ENCODE measurements at regions not wholly inside any gene's neighbourhood (a gene's known extent, or its start where the extent isn't known, plus 50 kb on each side); places are given as distances from the start of the nearest gene placed in this dataset.

DNA sequence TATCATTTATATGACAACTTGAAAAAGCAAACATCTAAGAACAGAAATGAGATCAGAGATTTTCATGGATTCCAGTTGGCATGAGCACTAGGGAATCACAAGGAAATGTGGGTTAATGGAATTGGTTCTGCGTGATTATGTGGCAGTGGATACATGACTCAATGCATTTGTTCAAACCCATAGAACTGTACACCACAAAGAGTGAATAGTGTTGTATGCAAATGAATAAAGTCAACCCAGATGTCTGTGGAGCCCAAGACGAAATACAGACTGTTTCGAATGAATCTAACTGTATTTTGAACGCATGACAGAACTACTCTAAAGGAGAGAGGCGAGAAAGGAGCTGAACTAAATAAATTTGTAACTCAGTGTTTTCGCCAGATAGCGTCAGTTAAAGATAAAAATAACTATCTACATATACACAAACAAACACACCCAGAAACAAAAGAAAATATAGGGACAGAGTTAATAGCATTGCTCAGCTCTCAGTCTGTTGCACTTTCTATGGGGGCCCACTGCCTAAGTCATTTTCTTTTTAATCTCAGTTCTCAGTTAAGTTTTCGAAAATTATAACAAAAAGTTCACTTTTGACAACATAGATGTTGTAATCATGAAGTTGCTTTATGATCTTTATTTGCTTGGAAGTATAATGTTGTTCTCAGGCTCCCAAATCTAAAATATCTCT, 636.7 kb upstream of the SEMA3D start:
- ChIA-PET RAD21 (ENCODE audit: low non-redundant PET in 1 of 2, low total read pairs in 2 of 2, uncharacterized antibody in 2 of 2, unreplicated experiment in 2 of 2) (no interaction called here), POLR2A (no interaction called here), CTCF (no interaction called here)
- no peaks in the 10 kb centered on the region for H4K20me1 ChIP-seq (ENCODE audit: insufficient read depth)
- no peak overlapping the region for H3K4me2 ChIP-seq (ENCODE audit: low read length)
- no peak for DNase-seq (ENCODE audit: low read depth, low spot score)
- H3K9ac ChIP-seq (ENCODE audit: low read length): no peak overlapping the region
- no peaks in the 10 kb centered on the region for H3K9me2 ChIP-seq (ENCODE audit: insufficient read depth)
- H3K4me3 ChIP-seq (replicated peaks in 1 of 2; ENCODE audit: low read depth in 1 of 2, low read length in 2 of 2): no peak overlapping the region
- TF ChIP-seq ZFX (IDR thresholded peaks at IDR 0.05) (no peak), SP1 (IDR thresholded peaks at IDR 0.05; ENCODE audit: low read depth) (no peak), SRF (IDR thresholded peaks at IDR 0.05; ENCODE audit: low read depth) (no peak)
- TF ChIP-seq, protein P1, sequence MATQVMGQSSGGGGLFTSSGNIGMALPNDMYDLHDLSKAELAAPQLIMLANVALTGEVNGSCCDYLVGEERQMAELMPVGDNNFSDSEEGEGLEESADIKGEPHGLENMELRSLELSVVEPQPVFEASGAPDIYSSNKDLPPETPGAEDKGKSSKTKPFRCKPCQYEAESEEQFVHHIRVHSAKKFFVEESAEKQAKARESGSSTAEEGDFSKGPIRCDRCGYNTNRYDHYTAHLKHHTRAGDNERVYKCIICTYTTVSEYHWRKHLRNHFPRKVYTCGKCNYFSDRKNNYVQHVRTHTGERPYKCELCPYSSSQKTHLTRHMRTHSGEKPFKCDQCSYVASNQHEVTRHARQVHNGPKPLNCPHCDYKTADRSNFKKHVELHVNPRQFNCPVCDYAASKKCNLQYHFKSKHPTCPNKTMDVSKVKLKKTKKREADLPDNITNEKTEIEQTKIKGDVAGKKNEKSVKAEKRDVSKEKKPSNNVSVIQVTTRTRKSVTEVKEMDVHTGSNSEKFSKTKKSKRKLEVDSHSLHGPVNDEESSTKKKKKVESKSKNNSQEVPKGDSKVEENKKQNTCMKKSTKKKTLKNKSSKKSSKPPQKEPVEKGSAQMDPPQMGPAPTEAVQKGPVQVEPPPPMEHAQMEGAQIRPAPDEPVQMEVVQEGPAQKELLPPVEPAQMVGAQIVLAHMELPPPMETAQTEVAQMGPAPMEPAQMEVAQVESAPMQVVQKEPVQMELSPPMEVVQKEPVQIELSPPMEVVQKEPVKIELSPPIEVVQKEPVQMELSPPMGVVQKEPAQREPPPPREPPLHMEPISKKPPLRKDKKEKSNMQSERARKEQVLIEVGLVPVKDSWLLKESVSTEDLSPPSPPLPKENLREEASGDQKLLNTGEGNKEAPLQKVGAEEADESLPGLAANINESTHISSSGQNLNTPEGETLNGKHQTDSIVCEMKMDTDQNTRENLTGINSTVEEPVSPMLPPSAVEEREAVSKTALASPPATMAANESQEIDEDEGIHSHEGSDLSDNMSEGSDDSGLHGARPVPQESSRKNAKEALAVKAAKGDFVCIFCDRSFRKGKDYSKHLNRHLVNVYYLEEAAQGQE (IDR thresholded peaks at IDR 0.05; ENCODE audit: low read depth): no peak
- TF ChIP-seq, protein P2, sequence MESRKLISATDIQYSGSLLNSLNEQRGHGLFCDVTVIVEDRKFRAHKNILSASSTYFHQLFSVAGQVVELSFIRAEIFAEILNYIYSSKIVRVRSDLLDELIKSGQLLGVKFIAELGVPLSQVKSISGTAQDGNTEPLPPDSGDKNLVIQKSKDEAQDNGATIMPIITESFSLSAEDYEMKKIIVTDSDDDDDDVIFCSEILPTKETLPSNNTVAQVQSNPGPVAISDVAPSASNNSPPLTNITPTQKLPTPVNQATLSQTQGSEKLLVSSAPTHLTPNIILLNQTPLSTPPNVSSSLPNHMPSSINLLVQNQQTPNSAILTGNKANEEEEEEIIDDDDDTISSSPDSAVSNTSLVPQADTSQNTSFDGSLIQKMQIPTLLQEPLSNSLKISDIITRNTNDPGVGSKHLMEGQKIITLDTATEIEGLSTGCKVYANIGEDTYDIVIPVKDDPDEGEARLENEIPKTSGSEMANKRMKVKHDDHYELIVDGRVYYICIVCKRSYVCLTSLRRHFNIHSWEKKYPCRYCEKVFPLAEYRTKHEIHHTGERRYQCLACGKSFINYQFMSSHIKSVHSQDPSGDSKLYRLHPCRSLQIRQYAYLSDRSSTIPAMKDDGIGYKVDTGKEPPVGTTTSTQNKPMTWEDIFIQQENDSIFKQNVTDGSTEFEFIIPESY (IDR thresholded peaks at IDR 0.05; ENCODE audit: extremely low read depth, insufficient replicate concordance, low read length): no peak
- no peaks in the 10 kb centered on the region for H3K9me3 ChIP-seq (ENCODE audit: control insufficient read depth in 1 of 2, insufficient read depth in 1 of 2, low read depth in 1 of 2, low read length in 2 of 2)
- intact Hi-C loops (cut with micrococcal nuclease): no loop called here
- H3K27ac ChIP-seq (ENCODE audit: low read depth, low read length): no peak overlapping the region
- H3K27me3 ChIP-seq (ENCODE audit: insufficient read depth, low read length): no peaks in the 10 kb centered on the region
- H3K36me3 ChIP-seq (ENCODE audit: control insufficient read depth in 1 of 2, insufficient read depth in 2 of 2, low read length in 2 of 2): no peaks in the 10 kb centered on the region; a peak in 1 of 4 replicates
- H3K4me1 ChIP-seq (ENCODE audit: control insufficient read depth in 1 of 2, insufficient read depth in 2 of 2, low read length in 2 of 2): no peaks in the 10 kb centered on the region
- no TSS peak for BruUV-seq (replicated peaks)
- ATAC-seq: no peak
- H2AFZ ChIP-seq (ENCODE audit: low read depth, low read length, poor library complexity, severe bottlenecking): no peak overlapping the region
- H3K79me2 ChIP-seq (ENCODE audit: insufficient read depth, low read length): no peaks in the 10 kb centered on the region
